Inferior parietal cortex (tissue), 1 donor: ENCODE measurements at regions not wholly inside any gene's neighbourhood (a gene's known extent, or its start where the extent isn't known, plus 50 kb on each side); places are given as distances from the start of the nearest gene placed in this dataset.

Source experiments
- DNase-seq: peaks from one replicate; pipeline ENCODE4 v3.0.0-alpha.2; 2016; ENCODE audit errors: extremely low spot score

- no peak for DNase-seq
Measured at GRCh38 chr10:89887406-89887805, 186.0 kb downstream of the KIF20B start.

- no peak for DNase-seq
Measured at GRCh38 chr10:89887830-89888229, 186.4 kb downstream of the KIF20B start.

- DNase-seq: no peak
Measured at GRCh38 chr10:89888321-89889070, 187.1 kb downstream of the KIF20B start.

- no peak for DNase-seq
Measured at GRCh38 chr10:89889606-89890005, 188.2 kb downstream of the KIF20B start.

GRCh38 chr10:89891006-89891535 lies 189.7 kb downstream of the KIF20B start:
- no peak for DNase-seq

- no peak for DNase-seq
Measured at GRCh38 chr10:89894051-89894450, 192.7 kb downstream of the KIF20B start.

GRCh38 chr10:89900554-89900953 lies 199.2 kb downstream of the KIF20B start:
- no peak for DNase-seq

- DNase-seq: no peak
Measured at GRCh38 chr10:89901895-89902294, 200.5 kb downstream of the KIF20B start.

- DNase-seq: no peak
Measured at GRCh38 chr10:89904755-89905154, 203.4 kb downstream of the KIF20B start.

- DNase-seq: no peak
Measured at GRCh38 chr10:89909752-89910151, 208.4 kb downstream of the KIF20B start.

- DNase-seq: no peak
Measured at GRCh38 chr10:89915021-89915420, 213.6 kb downstream of the KIF20B start.

- DNase-seq: no peak
Measured at GRCh38 chr10:89915968-89916367, 214.6 kb downstream of the KIF20B start.

- DNase-seq: no peak
Measured at GRCh38 chr10:89916468-89917215, 215.3 kb downstream of the KIF20B start.

GRCh38 chr10:89921403-89921802 lies 220.0 kb downstream of the KIF20B start:
- no peak for DNase-seq

GRCh38 chr10:89923661-89924060 lies 222.3 kb downstream of the KIF20B start:
- DNase-seq: no peak

- no peak for DNase-seq
Measured at GRCh38 chr10:89924261-89924660, 222.9 kb downstream of the KIF20B start.

GRCh38 chr10:89926736-89927135 lies 225.3 kb downstream of the KIF20B start:
- DNase-seq: no peak

GRCh38 chr10:89929282-89930026 lies 228.1 kb downstream of the KIF20B start:
- no peak for DNase-seq

- no peak for DNase-seq
Measured at GRCh38 chr10:89937494-89937893, 236.1 kb downstream of the KIF20B start.

- no peak for DNase-seq
Measured at GRCh38 chr10:89940076-89940475, 238.7 kb downstream of the KIF20B start.

- no peak for DNase-seq
Measured at GRCh38 chr10:89942217-89942616, 240.8 kb downstream of the KIF20B start.

- DNase-seq: no peak
Measured at GRCh38 chr10:89944138-89944537, 242.7 kb downstream of the KIF20B start.
